ENCODE measurements at regions not wholly inside any gene's neighbourhood (a gene's known extent, or its start where the extent isn't known, plus 50 kb on each side); places are given as distances from the start of the nearest gene placed in this dataset.
"Not testable (repeated sequence)": the region's sequence is repeated elsewhere in the genome, so short reads cannot be mapped to it uniquely, and the experiment has no call there.

DNA sequence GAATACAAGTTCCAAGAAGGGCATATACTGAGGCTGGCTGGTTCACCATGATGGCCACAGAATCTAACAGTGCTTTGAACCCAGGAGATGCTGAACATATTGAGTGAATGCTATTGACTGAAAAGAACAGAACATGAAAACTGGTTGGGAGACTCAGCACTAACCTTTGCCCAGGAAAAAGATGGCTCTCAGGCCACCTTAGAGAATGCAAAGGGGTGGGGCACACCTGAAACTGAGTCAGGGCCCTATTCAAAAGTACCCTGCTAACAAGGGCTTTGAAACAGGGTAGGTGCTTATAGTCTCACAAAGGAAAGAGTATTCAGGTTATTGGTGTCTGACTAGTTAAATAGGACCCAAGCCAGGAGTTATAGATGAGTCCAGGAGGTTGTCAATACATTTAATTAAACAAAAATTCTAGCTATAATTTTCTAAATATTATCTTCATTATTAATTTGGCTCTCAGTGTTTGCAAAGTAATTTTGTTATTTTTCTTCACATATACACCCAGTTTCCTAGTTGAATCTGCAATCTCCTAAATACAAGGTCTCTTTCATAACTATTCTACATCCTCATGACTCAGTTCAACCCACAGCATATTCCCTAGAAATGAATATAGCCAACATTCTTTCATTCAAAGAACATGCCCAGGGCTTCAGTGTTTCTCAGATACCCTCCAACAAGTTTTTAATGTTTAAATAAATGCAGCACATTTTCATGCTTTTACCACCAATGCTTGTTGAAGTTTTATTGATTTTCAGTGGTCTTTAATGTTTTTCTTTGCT is 144.2 kb upstream of the RAPGEF2 start:
- TF ChIP-seq CTCF (IDR thresholded peaks at IDR 0.05; ENCODE audit: low read depth, low read length, missing control alignments): no peak
- H3K4me3 ChIP-seq (replicated peaks; ENCODE audit: low read depth, low read length): no peak overlapping the region
- DNase-seq (ENCODE audit: extremely low read depth, low read depth): no peak

DNA sequence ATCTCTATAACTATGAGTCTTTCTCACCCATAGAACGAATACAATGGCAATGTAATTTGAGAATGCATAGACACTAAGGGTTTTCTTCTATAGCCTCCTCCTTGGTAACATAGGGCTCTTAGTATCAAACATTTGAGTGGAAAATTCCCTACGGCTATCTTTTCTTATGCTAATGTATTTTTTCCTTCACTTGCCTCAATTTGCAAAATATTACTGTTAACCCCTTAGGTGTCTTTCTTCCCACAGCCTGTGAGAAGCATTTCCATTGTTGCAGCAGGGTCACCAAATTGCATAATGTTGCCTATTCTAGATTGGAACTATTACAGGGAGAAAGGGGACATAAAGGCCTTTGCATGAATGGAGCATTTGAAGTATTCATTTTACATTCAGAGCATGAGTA is 140.5 kb upstream of the RAPGEF2 start:
- no peak for TF ChIP-seq CTCF (IDR thresholded peaks at IDR 0.05; ENCODE audit: low read depth, low read length, missing control alignments)
- no peak overlapping the region for H3K4me3 ChIP-seq (replicated peaks; ENCODE audit: low read depth, low read length)
- DNase-seq (ENCODE audit: extremely low read depth, low read depth): no peak

DNA sequence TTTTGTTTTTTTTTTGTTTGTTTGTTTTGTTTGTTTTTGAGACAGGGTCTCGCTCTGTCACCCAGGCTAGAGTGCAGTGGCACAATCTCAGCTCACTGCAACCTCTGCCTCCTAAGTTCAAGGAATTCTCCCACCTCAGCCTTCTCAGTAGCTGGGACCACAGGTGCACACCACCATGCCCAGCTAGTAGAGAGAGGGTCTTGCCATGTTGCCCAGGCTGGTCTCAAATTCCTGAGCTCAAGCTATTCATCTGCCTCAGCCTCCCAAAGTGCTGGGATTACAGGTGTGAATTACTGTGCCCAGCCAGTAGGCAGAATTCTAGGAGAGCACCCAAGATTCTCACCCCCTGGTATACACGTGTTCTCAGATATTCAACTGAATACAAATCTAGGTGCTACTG is 139.6 kb upstream of the RAPGEF2 start:
- not testable (repeated sequence) for H3K4me3 ChIP-seq (replicated peaks; ENCODE audit: low read depth, low read length); DNase-seq (ENCODE audit: extremely low read depth, low read depth)

GRCh38 chr4:158964114-158964727 is 138.7 kb upstream of the RAPGEF2 start:
- H3K4me3 ChIP-seq (replicated peaks; ENCODE audit: low read depth, low read length): no peak overlapping the region
- no peak for DNase-seq (ENCODE audit: extremely low read depth, low read depth)
- TF ChIP-seq CTCF (IDR thresholded peaks at IDR 0.05; ENCODE audit: low read depth, low read length, missing control alignments): no peak

- H3K4me3 ChIP-seq (replicated peaks; ENCODE audit: low read depth, low read length): no peak overlapping the region
- no peak for DNase-seq (ENCODE audit: extremely low read depth, low read depth)
- no peak for TF ChIP-seq CTCF (IDR thresholded peaks at IDR 0.05; ENCODE audit: low read depth, low read length, missing control alignments)
These were observed 138.2 kb upstream of the RAPGEF2 start for GRCh38 chr4:158964728-158965124.

DNA sequence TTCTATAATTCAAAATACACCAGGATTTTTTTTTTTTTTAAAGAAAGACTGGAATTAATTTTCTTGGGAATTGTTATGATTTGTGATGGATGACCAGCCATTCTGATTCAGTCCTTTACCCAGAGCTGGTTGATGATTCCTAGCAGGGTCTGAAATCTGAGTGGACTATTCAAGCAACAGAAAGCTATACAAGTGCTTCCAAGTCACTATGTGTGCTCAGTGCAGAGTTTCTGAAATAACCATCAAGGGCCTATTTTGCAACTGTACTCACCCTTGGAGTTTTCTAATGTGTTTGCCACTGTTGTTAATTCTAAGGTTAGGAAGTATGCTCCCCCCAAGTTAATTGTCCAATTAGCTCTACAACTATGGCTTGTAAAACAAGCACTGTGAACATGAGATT is 137.7 kb upstream of the RAPGEF2 start:
- DNase-seq (ENCODE audit: extremely low read depth, low read depth): no peak
- no peak for TF ChIP-seq CTCF (IDR thresholded peaks at IDR 0.05; ENCODE audit: low read depth, low read length, missing control alignments)
- H3K4me3 ChIP-seq (replicated peaks; ENCODE audit: low read depth, low read length): no peak overlapping the region

- no peak for DNase-seq (ENCODE audit: extremely low read depth, low read depth)
- H3K4me3 ChIP-seq (replicated peaks; ENCODE audit: low read depth, low read length): no peak overlapping the region
- no peak for TF ChIP-seq CTCF (IDR thresholded peaks at IDR 0.05; ENCODE audit: low read depth, low read length, missing control alignments)
These were observed 136.8 kb upstream of the RAPGEF2 start for GRCh38 chr4:158966091-158966490.

Data from HFF-Myc (cell line).